GM18909 (cell line): ENCODE measurements at regions not wholly inside any gene's neighbourhood (a gene's known extent, or its start where the extent isn't known, plus 50 kb on each side); places are given as distances from the start of the nearest gene placed in this dataset.

Source experiments
- ATAC-seq: cut with Tn5 transposase; IDR thresholded peaks from one replicate; pipeline ENCODE4 v1.9.1; 2021; ENCODE audit warnings: mild to moderate bottlenecking; ENCODE audit not compliant: unreplicated experiment, poor library complexity

DNA sequence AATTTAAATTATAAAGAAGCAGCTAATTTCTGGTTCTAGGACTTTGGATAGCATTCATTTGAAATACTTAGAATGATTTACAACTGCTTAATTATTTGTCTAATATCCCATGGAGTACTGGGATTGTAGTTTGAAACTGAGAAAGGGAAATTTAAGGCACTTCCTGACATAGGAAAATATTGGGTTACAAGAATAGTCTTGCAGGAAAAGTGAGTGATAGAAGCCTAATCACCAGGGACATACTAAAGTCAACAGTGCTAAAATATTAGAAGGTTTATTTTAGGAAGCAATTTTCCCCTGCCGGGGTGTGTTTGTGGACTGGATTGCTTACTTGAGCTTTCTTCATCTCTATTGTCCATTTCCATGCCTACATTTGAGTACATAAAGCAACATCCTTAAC, 661.6 kb downstream of the ADGRL2 start:
- ATAC-seq: no peak

DNA sequence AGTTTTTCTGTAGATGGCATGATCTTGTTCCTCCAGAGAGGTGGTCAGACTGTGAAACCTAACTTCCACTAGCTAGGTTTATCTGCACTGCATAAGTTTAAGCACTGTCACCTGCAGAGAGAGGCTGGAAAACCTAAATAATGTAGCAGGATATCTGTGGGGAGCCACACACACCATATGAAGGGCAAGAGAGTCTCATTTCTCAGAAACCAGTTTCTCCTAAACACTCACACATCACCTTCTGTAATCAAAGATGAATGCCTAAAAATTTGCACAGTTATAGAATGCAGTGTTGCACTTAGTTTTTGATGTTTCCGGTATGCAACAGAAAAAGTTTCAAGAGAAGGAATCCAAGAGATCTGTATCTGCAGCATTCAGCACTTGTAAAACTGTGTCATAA, 654.6 kb downstream of the ADGRL2 start:
- no peak for ATAC-seq

DNA sequence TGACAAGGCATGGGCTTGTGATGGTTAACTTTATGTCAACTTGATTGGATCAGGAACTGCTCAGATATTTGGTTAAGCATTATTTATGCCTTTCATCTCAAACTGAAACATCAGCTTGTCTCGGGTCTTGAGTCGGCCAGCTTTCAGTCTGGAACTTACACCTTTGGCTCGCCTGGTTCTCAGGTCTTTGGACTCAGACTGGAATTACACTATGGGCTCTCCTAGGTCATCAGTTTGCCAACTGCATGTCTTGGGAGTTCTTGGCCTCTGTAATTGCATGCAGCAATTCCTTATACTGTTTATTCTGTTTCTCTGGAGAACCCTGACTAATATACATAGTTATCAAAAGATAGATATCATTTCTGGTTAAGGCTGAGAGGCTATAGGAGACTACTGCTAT, 653.7 kb downstream of the ADGRL2 start:
- ATAC-seq: no peak

DNA sequence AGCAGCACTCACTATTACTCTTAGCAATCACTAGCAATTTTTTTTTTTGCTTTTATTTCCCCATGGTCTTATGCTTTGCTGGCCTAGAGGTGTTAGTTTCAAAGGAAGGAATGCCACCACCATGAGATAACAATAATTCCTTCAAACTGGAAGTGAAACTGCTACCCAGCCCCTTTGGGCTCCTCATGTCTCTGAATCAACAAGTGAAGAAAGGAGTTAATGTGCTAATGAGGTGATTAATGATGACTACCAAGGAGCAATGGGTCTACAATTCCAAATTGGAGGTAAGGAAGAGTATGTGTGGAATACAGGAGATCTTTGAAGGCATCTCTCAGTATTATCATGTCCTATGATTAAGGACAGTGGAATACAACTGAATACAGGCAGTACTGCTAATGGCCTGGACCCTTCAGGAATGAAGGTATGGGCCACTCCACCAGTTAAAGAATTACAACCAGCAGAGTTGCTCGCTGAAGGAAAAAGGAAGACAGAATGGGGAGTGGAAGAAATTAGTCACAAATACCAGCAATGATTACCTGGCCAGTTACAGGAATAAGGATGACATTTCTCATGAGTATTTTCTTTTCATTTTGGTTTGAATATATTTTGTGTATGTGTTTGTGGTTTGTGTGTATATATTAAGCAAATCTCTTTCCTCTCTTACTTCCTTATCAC, 652.9 kb downstream of the ADGRL2 start:
- no peak for ATAC-seq

DNA sequence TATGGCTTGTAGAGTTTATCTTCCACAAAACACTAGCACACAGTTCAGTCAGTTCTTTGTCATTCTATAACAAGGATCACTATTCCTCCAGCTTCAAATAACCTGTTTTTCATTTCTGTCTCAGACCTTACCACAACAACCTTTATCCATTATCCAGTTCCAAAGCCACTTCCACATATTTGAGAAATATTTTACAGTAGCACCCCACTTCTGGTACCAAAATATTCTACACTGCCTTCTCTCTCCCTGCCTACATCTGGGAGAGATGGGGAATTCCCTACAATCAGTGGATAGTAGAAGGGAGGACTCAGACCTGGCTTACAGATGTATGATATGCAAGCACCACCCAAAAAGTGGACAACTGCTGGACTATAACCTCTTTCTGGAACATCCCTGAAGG, 651.4 kb downstream of the ADGRL2 start:
- no peak for ATAC-seq

DNA sequence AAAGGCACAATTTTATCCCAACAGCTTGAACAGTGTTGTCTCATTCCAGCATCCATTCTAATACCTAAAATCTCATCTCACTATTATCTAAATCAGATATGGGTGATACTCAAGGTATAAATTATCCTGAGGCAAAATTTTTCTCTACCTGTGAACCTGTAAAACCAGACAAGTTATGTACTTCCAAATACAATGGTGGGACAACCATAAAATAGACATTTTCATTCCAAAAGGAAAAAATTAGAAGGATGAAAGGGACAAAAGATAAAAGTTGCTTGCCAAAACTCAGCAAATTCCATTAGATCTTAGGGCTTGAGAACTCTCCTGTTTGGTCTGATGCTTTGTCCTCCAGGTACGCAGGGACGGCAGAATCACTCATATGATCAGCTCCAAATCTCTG, 650.5 kb downstream of the ADGRL2 start:
- no peak for ATAC-seq

DNA sequence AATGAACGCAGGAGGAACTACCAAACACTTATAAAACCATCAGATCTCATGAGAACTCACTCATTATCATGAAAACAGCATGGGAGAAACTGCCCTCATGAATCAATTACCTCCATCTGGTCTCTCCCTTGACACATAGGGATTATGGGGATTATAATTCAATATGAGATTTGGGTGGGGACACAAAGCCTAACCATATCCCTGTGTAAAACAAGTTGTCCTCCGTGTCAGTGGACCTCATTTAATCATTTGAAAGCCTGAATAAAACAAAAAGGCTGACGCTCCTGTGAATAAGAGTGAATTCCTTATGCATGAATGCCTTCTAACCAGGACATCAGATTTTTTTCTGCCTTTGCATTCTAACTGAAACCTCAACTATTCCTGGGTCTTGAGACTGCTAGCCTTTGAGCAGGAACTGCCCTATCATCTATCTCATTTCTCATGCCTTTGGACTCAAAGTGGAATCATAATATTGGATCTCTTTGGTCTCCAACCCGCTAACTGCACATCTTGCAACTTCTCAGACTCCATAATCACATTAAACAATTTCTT, 648.8 kb downstream of the ADGRL2 start:
- no peak for ATAC-seq

DNA sequence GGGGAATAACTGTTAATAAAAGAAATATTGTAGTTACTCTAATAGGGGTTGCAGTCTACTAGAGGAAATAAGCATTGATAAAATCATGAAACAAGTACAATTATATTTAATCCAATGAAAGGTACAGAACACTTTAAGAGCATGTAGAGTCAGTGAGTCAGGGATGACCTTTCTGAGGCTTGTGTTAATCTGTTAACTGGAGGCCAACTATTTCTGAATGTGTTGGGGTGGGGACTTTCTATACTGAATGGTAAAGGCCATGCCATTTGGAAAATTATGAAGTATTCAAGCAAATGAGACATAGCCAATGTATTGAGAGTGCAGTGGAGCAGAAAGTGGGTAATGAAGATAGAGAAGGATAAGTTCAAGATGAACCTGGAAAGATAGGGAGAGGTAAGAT, 646.2 kb downstream of the ADGRL2 start:
- no peak for ATAC-seq

DNA sequence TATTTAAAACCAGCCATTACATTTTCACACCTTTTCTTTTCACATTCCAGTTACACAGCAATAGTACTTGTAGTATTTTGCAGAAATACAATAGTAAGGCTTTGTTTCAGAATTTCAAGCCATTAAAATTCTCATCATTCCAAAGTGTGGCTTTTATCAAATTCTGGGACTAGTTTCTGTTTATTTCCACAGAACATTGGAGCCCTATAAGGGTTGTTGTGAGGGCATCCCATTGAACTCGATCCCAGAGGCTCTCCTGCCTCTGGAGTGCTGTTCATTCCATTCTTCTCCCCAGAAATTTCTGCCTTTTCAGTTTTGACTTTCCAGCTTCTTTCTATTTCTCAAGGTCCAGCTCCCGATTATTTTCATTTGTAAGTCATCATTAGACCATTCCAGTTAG, 645.5 kb downstream of the ADGRL2 start:
- no peak for ATAC-seq

DNA sequence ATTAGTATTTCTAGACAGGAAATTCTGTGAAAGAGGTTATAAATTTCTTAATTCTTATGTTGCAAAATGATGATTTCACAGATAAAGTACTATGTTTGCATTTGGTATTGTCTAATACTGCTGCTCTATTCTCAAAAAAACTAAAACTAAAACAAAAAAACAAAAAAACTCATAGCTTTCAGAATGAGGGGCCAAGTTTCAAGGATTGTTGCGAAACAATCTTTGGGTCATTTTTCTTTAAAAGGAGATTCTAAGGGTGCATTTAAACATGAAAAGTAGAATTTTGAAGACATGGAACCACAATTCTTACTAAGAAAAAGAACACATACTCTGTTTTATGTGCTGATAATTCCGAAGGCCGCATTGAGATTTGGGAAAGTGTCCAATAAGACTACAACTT, 645.1 kb downstream of the ADGRL2 start:
- no peak for ATAC-seq

DNA sequence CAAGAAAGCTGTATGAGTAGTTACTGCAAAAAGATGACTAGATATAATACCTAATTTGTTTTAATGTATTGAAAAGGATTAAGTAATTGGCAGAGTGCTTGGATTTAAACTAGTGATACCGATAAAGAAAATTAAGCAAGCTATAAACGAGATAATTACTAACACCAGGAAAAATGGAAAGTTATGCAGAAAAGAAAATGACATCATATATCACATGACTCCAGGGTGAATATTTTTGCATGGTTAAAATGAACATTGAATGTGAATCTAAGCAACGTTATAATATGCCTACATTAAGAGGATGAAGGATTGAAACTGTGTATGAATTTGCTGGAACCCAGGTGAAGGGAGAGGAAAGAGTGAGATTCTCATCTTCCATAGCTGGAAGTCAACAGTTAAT, 644.4 kb downstream of the ADGRL2 start:
- no peak for ATAC-seq

DNA sequence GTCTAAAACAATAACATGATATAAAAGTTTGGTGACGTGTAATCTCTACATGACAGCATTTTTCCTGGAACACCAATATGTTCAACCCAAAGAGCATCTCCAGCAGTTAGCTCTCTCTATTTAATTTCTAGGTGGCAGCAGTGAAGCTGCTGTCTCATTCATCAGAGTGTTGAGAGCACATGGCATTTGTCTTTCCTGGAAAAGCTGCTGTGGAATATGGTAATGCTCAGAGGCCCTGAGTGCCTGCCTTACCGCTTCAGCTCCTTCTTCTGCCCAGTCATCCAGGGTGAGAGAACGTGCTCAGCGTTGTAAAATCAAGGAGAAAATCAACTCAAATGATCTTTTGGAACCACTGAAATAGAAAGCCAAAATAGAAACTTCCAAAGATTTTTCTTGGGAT, 640.7 kb downstream of the ADGRL2 start:
- no peak for ATAC-seq

DNA sequence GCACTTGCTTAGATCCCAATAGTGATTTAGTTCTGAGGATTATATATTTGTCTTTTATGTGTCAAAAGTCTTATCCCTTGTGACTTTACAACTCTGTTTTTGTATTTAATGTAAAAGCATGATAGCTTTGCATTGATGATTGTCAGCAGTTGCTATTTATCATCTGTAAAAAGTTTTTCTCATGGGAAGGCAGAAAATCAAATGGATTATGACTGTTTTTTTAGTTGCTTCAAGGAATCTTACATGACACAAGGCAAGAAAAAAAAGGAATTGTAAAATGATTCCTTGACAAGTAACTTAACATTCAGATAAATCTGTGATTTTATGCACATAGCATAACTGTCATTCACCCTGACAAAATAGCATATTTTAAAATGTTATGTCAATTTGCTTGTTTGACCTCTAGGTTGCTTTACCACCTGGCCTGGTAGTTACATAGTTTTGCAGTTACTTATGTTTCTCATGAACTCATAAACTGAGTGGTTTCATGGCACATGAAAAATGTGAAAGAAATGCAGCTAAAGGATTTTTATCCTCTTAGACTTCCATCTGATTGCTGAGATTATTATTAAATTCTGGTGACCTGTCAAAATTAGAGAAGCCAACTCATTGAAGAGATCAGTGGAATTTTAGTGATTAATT, 622.6 kb downstream of the ADGRL2 start:
- no peak for ATAC-seq

DNA sequence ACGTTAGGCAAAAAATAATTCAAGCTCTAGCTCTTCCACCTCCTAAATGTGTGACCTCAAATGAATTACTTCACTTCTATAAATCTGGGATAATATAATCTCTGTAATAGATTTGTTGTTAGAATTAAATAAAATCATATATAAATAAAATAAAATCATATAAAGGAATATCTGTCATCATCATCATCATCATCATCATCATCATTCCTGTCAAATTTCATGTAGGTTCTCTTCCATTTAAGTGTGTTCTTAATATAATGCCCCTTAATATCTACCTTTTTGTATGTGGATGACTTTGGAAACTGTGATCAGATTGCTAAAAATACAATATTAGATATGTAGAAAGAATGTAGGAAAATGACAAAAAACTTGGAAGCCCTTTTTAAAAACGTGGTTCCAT, 621.0 kb downstream of the ADGRL2 start:
- ATAC-seq: no peak

DNA sequence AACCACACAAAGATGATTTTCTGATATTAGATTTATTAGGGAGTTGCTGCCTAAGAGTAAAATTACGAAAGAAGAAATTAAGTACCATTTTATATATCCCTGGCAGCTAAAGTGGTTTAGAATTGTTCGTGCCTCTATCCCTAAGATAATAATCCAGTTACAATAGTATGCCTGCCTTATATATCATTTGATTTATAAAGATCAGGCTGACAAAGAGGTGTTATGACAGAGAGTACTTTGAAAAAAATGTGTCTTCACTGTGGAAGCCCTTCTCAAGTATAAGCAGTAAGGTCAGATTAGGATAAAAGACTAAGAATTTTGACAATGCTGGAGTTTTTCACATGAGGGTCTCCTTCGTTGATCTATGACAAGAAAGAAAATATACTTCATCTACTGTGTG, 619.9 kb downstream of the ADGRL2 start:
- ATAC-seq: no peak

DNA sequence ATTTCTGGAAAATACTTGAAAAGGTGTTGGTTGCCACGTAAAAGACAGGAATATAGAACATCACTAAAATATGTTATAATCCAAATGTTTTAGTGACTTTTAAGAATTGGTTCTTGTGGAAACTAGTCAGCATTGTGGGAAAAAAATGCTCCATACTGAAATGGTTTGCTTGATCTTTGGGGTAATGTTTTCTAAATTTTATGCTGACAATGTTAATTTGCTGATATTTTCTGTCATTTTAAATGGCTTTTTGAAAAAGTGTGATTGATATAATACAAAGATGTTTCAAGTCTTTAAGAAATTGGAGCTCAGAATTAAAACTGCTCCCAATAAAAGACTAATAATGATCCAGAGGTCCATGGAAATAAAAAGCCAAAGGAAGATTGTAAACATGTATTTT, 610.9 kb downstream of the ADGRL2 start:
- no peak for ATAC-seq

DNA sequence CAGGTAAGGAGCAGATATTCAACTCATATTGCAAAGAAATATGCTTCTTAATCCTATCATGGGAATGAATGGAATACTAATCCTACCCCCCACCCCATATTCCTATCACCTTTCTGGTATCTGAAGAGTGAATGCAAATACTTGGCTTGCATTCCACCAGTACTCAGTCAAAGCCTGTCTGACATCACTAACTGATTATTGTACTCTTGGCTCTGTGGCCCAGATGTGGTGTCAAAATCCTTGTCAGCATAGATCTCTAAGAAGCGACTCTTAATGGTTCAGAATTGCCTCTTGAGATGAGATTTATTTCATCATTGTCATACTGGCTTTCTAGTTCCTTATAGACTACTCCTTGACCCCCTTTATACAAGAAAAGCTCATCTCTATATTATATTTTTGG, 604.6 kb downstream of the ADGRL2 start:
- ATAC-seq: no peak

DNA sequence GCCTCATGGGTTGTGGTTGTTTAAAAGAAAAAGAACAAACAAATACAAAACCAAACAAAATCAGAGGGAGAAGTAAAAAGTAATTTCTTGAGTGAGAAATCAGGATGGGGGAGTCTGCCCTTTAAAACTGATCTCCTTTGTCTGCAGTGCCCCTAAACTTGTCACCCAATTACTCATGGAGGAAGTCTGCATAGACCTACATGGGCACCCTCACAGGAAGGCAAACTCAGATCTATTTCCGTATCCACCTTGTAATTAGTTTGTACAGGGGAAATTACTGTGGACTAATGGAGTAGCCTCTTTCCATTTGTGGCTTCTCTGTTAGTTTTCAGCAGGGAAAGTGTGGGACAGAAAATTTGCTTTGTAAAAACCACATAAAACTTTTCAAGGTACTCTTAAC, 600.4 kb downstream of the ADGRL2 start:
- no peak for ATAC-seq

DNA sequence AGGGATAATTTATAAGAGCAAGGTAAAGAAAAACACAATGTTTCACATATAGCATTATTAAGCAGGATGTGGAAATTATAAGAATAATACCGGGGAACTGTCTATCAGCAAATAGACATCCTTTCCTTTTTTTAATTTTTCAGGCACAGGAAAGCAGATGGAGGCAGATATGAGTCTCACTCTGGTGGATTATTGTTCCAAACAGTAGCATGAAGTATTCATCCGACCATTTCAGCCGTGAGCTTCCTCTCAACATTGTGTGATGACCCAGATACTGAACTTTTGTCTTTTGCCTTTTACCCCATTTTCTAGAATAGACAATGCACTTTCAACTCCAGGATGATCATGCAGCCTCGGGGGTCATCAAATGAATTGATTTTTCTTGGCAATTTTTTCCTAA, 599.8 kb downstream of the ADGRL2 start:
- ATAC-seq: no peak

DNA sequence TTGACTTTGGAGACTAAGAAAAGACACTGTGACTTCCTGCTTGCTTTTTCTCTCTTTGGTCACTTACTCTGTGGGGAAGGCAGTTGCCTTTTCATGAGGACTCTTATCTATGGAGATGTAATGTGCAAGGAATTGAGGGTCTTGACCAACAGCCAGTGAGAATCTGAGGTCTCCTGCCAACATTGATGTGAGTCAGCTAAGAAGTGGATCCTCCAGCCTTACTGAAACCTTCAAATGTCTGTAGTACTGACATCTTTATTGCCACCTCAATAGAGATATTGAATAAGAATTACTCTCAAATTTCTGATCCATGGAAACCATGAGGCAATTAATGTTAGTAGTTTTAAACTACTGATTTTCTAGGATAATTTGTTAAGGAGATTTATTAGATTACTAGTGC, 598.4 kb downstream of the ADGRL2 start:
- ATAC-seq: no peak

DNA sequence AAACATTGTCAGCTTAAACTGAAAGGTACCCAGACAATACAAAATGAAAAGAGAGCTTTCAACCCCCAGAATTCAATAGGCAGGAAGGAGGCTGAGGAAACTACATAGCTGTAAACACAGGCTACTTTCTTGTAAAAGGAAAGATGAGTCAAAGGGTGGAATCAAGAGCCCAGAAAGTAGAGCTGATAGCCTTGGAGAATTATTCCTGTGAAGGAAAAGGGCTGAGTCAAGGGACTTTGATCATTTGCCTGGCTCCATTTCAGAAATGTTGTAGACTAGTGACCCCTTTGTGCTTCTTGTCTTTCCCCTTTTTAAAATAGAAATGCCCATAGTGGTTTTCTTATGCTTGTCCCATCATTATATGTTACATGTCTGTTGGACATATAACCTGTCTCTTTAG, 597.6 kb downstream of the ADGRL2 start:
- ATAC-seq: no peak

DNA sequence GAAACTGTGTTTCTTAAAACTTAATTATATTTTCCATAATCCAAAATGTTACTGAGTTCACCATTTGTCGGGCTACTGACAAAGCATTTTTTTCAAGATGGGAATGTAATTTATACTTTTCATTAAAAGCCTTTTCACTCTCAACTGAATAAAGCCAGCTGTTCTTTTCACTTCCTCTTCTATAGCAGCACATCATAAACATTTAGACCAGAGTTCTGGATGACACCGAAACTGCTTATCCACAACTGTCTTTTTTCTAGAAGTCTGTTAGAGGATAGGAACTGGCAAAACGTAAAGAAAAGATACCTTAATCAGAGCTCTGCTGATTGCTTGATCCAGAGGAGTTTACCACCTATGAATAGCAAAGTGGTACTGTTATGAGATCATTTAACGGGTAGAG, 594.7 kb downstream of the ADGRL2 start:
- ATAC-seq: no peak
